ENCODE measurements at regions not wholly inside any gene's neighbourhood (a gene's known extent, or its start where the extent isn't known, plus 50 kb on each side); places are given as distances from the start of the nearest gene placed in this dataset.

DNA sequence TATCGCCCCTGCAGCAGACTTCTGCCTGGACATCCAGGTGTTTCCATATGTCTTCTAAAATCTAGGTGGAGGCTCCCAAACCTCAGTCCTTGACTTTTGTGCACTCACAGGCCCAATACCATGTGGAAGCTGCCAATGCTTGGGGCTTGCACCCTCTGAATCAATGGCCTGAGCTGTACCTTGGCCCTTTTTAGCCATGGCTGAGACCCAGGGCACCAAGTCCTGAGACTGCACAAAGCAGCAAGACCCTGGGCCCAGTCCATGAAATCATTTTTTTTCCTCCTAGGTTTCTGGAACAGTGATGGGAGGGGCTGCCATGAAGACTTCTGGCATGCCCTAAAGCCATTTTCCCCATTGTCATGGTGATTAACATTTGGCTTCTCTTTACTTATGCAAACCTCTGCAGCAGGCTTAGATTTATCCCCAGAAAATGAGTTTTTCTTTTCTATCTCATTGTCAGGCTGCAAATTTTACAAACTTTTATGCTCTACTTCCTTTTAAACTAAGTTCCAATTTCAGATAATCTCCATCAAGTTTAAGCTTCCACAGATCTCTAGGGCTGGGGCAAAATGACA is 1445.8 kb upstream of the FLRT2 start:
- no peak for TF ChIP-seq GATA2 (IDR thresholded peaks at IDR 0.05; ENCODE audit: insufficient read depth, insufficient read length, low read depth, low read length)
- TF ChIP-seq, protein P1, sequence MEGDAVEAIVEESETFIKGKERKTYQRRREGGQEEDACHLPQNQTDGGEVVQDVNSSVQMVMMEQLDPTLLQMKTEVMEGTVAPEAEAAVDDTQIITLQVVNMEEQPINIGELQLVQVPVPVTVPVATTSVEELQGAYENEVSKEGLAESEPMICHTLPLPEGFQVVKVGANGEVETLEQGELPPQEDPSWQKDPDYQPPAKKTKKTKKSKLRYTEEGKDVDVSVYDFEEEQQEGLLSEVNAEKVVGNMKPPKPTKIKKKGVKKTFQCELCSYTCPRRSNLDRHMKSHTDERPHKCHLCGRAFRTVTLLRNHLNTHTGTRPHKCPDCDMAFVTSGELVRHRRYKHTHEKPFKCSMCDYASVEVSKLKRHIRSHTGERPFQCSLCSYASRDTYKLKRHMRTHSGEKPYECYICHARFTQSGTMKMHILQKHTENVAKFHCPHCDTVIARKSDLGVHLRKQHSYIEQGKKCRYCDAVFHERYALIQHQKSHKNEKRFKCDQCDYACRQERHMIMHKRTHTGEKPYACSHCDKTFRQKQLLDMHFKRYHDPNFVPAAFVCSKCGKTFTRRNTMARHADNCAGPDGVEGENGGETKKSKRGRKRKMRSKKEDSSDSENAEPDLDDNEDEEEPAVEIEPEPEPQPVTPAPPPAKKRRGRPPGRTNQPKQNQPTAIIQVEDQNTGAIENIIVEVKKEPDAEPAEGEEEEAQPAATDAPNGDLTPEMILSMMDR (IDR thresholded peaks at IDR 0.05; ENCODE audit: extremely low read depth in 1 of 2, insufficient read depth in 1 of 2, low read depth in 1 of 2, low read length in 2 of 2) = no peak
